MM.1S (cell line): ENCODE measurements at regions not wholly inside any gene's neighbourhood (a gene's known extent, or its start where the extent isn't known, plus 50 kb on each side); places are given as distances from the start of the nearest gene placed in this dataset.

Experiments
- CTCF ChIP-seq: fragments of 300-600 bp; sonication (generic); IDR thresholded peaks from 2 replicates; pipeline ENCODE4 v1.5.1; 2016; ENCODE audit warnings: antibody characterized with exemption, low read length, mixed read lengths
- EZH2phosphoT487 ChIP-seq: fragments of 300-600 bp; sonication (generic); IDR thresholded peaks from 2 replicates; pipeline ENCODE4 v1.6.1; 2018; ENCODE audit warnings: antibody characterized with exemption, low read length

GRCh38 chr1:78331799-78332198 is 159.0 kb upstream of the PTGFR start:
- TF ChIP-seq CTCF (no peak), EZH2phosphoT487 (no peak)
